ENCODE measurements at regions not wholly inside any gene's neighbourhood (a gene's known extent, or its start where the extent isn't known, plus 50 kb on each side); places are given as distances from the start of the nearest gene placed in this dataset.

- DNase-seq (ENCODE audit: low read depth) = no peak
Measured at GRCh38 chr11:121741351-121741760, 288.6 kb upstream of the SORL1-AS1 start.

GRCh38 chr11:121740902-121741301, 288.1 kb upstream of the SORL1-AS1 start:
- DNase-seq (ENCODE audit: low read depth) = no peak

GRCh38 chr11:121733858-121734257, 281.1 kb upstream of the SORL1-AS1 start:
- peak; percentile 26 for DNase-seq (ENCODE audit: low read depth)

GRCh38 chr11:121727942-121728341, 275.2 kb upstream of the SORL1-AS1 start:
- DNase-seq (ENCODE audit: low read depth) = no peak

GRCh38 chr11:121723246-121723741, 270.5 kb upstream of the SORL1-AS1 start:
- peak; percentile 25 for DNase-seq (ENCODE audit: low read depth)

- DNase-seq (ENCODE audit: low read depth) = peak; percentile 79
Measured at GRCh38 chr11:121722431-121723245, 269.9 kb upstream of the SORL1-AS1 start.

- no peak for DNase-seq (ENCODE audit: low read depth)
Measured at GRCh38 chr11:121721961-121722360, 269.2 kb upstream of the SORL1-AS1 start.

GRCh38 chr11:121721448-121721847, 268.7 kb upstream of the SORL1-AS1 start:
- DNase-seq (ENCODE audit: low read depth) = no peak

GRCh38 chr11:121717296-121717695, 264.5 kb upstream of the SORL1-AS1 start:
- no peak for DNase-seq (ENCODE audit: low read depth)

GRCh38 chr11:121716060-121716459, 263.3 kb upstream of the SORL1-AS1 start:
- DNase-seq (ENCODE audit: low read depth) = peak; percentile 64

GRCh38 chr11:121715405-121715804, 262.6 kb upstream of the SORL1-AS1 start:
- no peak for DNase-seq (ENCODE audit: low read depth)

GRCh38 chr11:121714351-121714750, 261.6 kb upstream of the SORL1-AS1 start:
- DNase-seq (ENCODE audit: low read depth) = no peak

GRCh38 chr11:121711939-121712338, 259.2 kb upstream of the SORL1-AS1 start:
- DNase-seq (ENCODE audit: low read depth) = no peak

- no peak for DNase-seq (ENCODE audit: low read depth)
Measured at GRCh38 chr11:121711236-121711635, 258.5 kb upstream of the SORL1-AS1 start.

- no peak for DNase-seq (ENCODE audit: low read depth)
Measured at GRCh38 chr11:121706884-121707420, 254.2 kb upstream of the SORL1-AS1 start.

- DNase-seq (ENCODE audit: low read depth) = no peak
Measured at GRCh38 chr11:121703201-121703600, 250.4 kb upstream of the SORL1-AS1 start.

- DNase-seq (ENCODE audit: low read depth) = no peak
Measured at GRCh38 chr11:121700968-121701367, 248.2 kb upstream of the SORL1-AS1 start.

GRCh38 chr11:121699801-121700200, 247.0 kb upstream of the SORL1-AS1 start:
- DNase-seq (ENCODE audit: low read depth) = no peak

- DNase-seq (ENCODE audit: low read depth) = no peak
Measured at GRCh38 chr11:121696931-121697670, 244.3 kb upstream of the SORL1-AS1 start.

- no peak for DNase-seq (ENCODE audit: low read depth)
Measured at GRCh38 chr11:121696177-121696871, 243.6 kb upstream of the SORL1-AS1 start.

- no peak for DNase-seq (ENCODE audit: low read depth)
Measured at GRCh38 chr11:121692236-121692635, 239.5 kb upstream of the SORL1-AS1 start.
